ENCODE measurements at regions not wholly inside any gene's neighbourhood (a gene's known extent, or its start where the extent isn't known, plus 50 kb on each side); places are given as distances from the start of the nearest gene placed in this dataset.

DNA sequence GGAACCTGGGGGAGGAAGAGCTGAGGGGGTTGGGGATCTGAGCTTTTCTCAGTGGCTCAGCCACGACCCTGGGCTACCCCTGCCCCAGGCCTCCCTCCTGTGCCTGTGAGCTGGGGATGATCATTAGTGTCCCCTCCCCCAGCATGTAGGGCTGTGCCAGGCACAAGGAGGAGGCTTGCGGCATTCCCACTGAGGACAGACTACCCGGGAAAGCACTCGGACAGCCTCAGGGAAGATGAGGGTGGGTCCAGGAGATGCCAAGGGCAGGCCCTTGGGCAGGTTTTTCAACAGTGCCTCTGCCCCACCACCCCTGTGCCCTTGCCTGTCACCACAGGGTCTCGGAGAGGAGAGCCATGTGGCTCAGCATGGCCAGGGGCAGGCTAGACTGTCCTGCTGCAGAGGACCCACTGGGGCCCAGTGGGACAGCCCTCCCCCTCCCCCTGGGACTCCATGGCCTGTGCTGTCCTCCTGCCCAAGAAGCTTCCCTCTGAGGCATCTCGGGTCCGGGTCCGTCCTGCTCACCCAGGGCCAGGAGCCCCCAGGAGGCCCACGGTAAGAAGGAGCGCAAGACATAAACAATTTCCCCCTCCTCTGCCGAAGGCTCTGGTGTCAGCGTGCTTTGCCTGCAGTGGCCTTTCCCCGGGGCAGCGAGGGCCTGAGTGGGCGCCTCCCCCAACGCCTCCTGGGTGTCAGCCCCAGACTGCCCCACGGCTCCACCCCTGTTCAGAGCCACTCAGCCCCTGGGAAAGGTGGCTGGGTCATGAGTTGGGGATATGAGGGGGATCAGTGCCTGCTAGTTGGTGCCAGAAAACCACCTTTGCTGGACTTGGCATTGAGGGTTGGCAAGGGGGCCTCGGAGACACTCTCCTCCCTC, 192.5 kb downstream of the GOLGA6L6 start:
- H3K27me3 ChIP-seq (ENCODE audit: control insufficient read depth, insufficient read depth, low read length) = no peaks in the 10 kb centered on the region
- H3K9ac ChIP-seq (ENCODE audit: low read length in 3 of 3) = peak overlapping the region in 1 of 3 donors; percentile 0
- TF ChIP-seq, protein P1, sequence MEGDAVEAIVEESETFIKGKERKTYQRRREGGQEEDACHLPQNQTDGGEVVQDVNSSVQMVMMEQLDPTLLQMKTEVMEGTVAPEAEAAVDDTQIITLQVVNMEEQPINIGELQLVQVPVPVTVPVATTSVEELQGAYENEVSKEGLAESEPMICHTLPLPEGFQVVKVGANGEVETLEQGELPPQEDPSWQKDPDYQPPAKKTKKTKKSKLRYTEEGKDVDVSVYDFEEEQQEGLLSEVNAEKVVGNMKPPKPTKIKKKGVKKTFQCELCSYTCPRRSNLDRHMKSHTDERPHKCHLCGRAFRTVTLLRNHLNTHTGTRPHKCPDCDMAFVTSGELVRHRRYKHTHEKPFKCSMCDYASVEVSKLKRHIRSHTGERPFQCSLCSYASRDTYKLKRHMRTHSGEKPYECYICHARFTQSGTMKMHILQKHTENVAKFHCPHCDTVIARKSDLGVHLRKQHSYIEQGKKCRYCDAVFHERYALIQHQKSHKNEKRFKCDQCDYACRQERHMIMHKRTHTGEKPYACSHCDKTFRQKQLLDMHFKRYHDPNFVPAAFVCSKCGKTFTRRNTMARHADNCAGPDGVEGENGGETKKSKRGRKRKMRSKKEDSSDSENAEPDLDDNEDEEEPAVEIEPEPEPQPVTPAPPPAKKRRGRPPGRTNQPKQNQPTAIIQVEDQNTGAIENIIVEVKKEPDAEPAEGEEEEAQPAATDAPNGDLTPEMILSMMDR (IDR thresholded peaks at IDR 0.05; ENCODE audit: borderline replicate concordance, extremely low read depth, insufficient read depth) = no peak
- H3K4me1 ChIP-seq (ENCODE audit: control insufficient read depth in 2 of 3, insufficient read depth in 2 of 3, low read depth in 1 of 3, low read length in 3 of 3) = peaks cover 0 to 10% (median 0%) of the 10 kb centered on the region in 3 donors
- peak overlapping the region in 2 of 3 donors; percentile 17 to 47 for H3K4me3 ChIP-seq (ENCODE audit: low read length in 3 of 3)
- FAIRE-seq = no peak
- intact Hi-C loops (cut with DNase I) = no loop called here
- peak overlapping the region; percentile 36 to 59 for H3K27ac ChIP-seq (ENCODE audit: low read depth in 2 of 2, low read length in 2 of 2)
- H3K9me3 ChIP-seq (ENCODE audit: control insufficient read depth in 2 of 3, insufficient read depth in 1 of 3, low read length in 3 of 3) = peaks cover 0 to 8% (median 0%) of the 10 kb centered on the region in 3 donors
- peak in 2 of 5 donors; percentile 45 to 84 for DNase-seq
- no peaks in the 10 kb centered on the region for H3K36me3 ChIP-seq (ENCODE audit: control insufficient read depth in 2 of 3, insufficient read depth in 3 of 3, low read length in 3 of 3)

DNA sequence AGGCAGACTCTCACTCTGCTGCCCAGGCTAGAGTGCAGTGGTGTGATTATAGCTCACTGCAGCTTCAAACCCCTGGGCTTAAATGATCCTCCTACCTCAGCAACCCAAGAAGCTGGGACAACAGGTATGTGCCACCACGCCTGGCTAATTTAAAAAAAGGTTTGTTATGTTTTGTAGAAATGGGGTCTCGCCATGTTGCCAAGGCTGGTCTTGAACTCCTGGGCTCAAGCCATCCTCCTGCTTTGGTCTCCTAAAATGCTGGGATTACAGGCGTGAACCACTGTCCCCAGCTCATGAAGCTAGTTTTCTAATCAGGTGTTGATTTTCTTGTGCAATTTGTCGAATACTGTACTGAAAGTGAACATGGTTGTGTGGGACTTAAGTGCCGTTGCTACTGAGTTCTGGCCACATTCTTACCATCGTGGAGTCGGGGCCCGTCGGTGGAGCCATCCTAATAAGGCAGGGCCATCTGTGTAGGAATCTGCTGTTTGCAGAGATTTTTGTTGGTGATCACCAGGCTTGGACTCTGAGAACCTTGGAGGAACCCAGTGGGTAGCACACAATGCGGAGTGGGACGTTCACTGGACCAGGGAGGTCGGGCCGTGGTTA, 193.2 kb downstream of the GOLGA6L6 start:
- no peak for FAIRE-seq
- Histone ChIP-seq H3K27me3 (ENCODE audit: control insufficient read depth, insufficient read depth, low read length) (no peaks in the 10 kb centered on the region), H3K36me3 (ENCODE audit: control insufficient read depth in 2 of 3, insufficient read depth in 3 of 3, low read length in 3 of 3) (no peaks in the 10 kb centered on the region), H3K27ac (ENCODE audit: low read depth in 2 of 2, low read length in 2 of 2) (peak overlapping the region in 1 of 2 donors; percentile 45), H3K9ac (ENCODE audit: low read length in 3 of 3) (peak overlapping the region in 1 of 3 donors; percentile 0), H3K4me3 (ENCODE audit: low read length in 3 of 3) (peak overlapping the region in 2 of 3 donors; percentile 17 to 59), H3K4me1 (ENCODE audit: control insufficient read depth in 2 of 3, insufficient read depth in 2 of 3, low read depth in 1 of 3, low read length in 3 of 3) (peaks cover 0 to 5% (median 0%) of the 10 kb centered on the region in 3 donors), H3K9me3 (ENCODE audit: control insufficient read depth in 2 of 3, insufficient read depth in 1 of 3, low read length in 3 of 3) (peaks cover 0 to 8% (median 0%) of the 10 kb centered on the region in 3 donors)
- no peak for DNase-seq
- TF ChIP-seq, protein P1 (IDR thresholded peaks at IDR 0.05; ENCODE audit: borderline replicate concordance, extremely low read depth, insufficient read depth) = no peak
- intact Hi-C loops (cut with DNase I) = no loop called here

DNA sequence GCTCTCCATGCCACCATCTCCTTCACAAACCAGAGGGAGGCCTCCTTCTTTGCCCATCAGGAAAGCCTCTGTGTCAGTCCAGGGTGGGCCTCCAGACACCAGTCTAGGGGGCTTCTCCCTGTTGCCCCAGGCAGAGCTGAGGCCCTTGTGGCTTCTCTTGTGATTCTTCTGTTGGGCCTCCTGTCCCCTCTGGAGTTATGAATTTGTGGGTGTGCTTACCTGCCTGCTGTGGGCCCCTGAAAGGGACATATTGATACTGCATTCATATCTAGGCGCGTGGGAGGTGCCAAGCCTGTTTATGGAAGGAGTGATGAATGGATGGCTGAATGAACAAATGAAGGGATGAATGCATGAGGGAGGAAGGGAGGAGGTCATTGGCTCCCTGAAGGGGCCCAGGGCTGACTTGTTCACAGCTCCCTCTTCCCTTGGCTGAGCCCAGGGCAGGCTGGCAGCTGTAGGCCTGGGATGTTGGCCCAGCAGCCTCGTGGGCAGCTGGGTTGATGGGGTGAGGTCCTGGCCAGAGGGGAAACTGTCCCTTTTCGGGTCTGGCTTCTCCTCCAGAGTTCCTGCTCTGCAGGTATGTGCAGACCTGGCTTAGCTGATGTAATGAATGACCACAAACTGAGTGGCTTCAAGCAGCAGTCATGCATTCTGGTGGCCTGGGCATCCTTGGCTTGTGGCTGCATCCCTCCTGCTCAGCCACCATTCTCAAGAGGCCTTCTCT, 195.4 kb downstream of the GOLGA6L6 start:
- peaks cover 0 to 14% (median 0%) of the 10 kb centered on the region in 3 donors for H3K9me3 ChIP-seq (ENCODE audit: control insufficient read depth in 2 of 3, insufficient read depth in 1 of 3, low read length in 3 of 3)
- TF ChIP-seq, protein P1 (IDR thresholded peaks at IDR 0.05; ENCODE audit: borderline replicate concordance, extremely low read depth, insufficient read depth) = no peak
- FAIRE-seq (no peak), DNase-seq (peak in 2 of 5 donors; percentile 38 to 72)
- H3K27ac ChIP-seq (ENCODE audit: low read depth in 2 of 2, low read length in 2 of 2) = no peak overlapping the region
- no peak overlapping the region for H3K4me3 ChIP-seq (ENCODE audit: low read length in 3 of 3)
- H3K27me3 ChIP-seq (ENCODE audit: control insufficient read depth, insufficient read depth, low read length) = no peaks in the 10 kb centered on the region
- H3K9ac ChIP-seq (ENCODE audit: low read length in 3 of 3) = no peak overlapping the region
- peaks cover 0 to 3% (median 0%) of the 10 kb centered on the region in 3 donors for H3K4me1 ChIP-seq (ENCODE audit: control insufficient read depth in 2 of 3, insufficient read depth in 2 of 3, low read depth in 1 of 3, low read length in 3 of 3)
- no peaks in the 10 kb centered on the region for H3K36me3 ChIP-seq (ENCODE audit: control insufficient read depth in 2 of 3, insufficient read depth in 3 of 3, low read length in 3 of 3)
- intact Hi-C loops (cut with DNase I) = no loop called here

All from kidney (tissue), 13 donors.